ENCODE measurements at regions not wholly inside any gene's neighbourhood (a gene's known extent, or its start where the extent isn't known, plus 50 kb on each side); places are given as distances from the start of the nearest gene placed in this dataset.

GRCh38 chr2:8154936-8155335, 526.9 kb upstream of the ID2 start:
- DNase-seq (ENCODE audit: low read depth): no peak
- TF ChIP-seq CTCF (conservative IDR thresholded peaks at IDR 0.05; ENCODE audit: low read depth, low read length): no peak
- H3K4me3 ChIP-seq (ENCODE audit: low read length): no peak overlapping the region

- TF ChIP-seq CTCF (conservative IDR thresholded peaks at IDR 0.05; ENCODE audit: low read depth, low read length): no peak
- no peak overlapping the region for H3K4me3 ChIP-seq (ENCODE audit: low read length)
- no peak for DNase-seq (ENCODE audit: low read depth)
Observed at GRCh38 chr2:8157621-8158430, 524.0 kb upstream of the ID2 start.

GRCh38 chr2:8158711-8159110, 523.1 kb upstream of the ID2 start:
- DNase-seq (ENCODE audit: low read depth): no peak
- no peak overlapping the region for H3K4me3 ChIP-seq (ENCODE audit: low read length)
- TF ChIP-seq CTCF (conservative IDR thresholded peaks at IDR 0.05; ENCODE audit: low read depth, low read length): no peak

GRCh38 chr2:8159211-8159965, 522.5 kb upstream of the ID2 start:
- no peak for DNase-seq (ENCODE audit: low read depth)
- no peak for TF ChIP-seq CTCF (conservative IDR thresholded peaks at IDR 0.05; ENCODE audit: low read depth, low read length)
- no peak overlapping the region for H3K4me3 ChIP-seq (ENCODE audit: low read length)

- no peak overlapping the region for H3K4me3 ChIP-seq (ENCODE audit: low read length)
- no peak for DNase-seq (ENCODE audit: low read depth)
- no peak for TF ChIP-seq CTCF (conservative IDR thresholded peaks at IDR 0.05; ENCODE audit: low read depth, low read length)
Observed at GRCh38 chr2:8159966-8160603, 521.8 kb upstream of the ID2 start.

GRCh38 chr2:8160959-8161358, 520.9 kb upstream of the ID2 start:
- no peak for DNase-seq (ENCODE audit: low read depth)
- no peak overlapping the region for H3K4me3 ChIP-seq (ENCODE audit: low read length)
- no peak for TF ChIP-seq CTCF (conservative IDR thresholded peaks at IDR 0.05; ENCODE audit: low read depth, low read length)

Measured in retinal pigment epithelial cell (primary cell).